Epithelial cell of proximal tubule (primary cell): ENCODE measurements at regions not wholly inside any gene's neighbourhood (a gene's known extent, or its start where the extent isn't known, plus 50 kb on each side); places are given as distances from the start of the nearest gene placed in this dataset.
"Not testable (repeated sequence)": the region's sequence is repeated elsewhere in the genome, so short reads cannot be mapped to it uniquely, and the experiment has no call there.

Experiments used
- DNase-seq: peaks from one replicate; pipeline ENCODE4 v3.0.0-alpha.2; 2011; ENCODE audit warnings: low read depth
- H3K4me3 ChIP-seq: 2 replicates; pipeline ENCODE4 v1.5.1; 2011; ENCODE audit warnings: low read depth, mild to moderate bottlenecking, low read length
- TF ChIP-seq, protein P1 (sequence below): conservative IDR thresholded peaks from 2 replicates; pipeline ENCODE4 v1.5.1; 2012; ENCODE audit warnings: low read depth, mild to moderate bottlenecking, low read length

DNA sequence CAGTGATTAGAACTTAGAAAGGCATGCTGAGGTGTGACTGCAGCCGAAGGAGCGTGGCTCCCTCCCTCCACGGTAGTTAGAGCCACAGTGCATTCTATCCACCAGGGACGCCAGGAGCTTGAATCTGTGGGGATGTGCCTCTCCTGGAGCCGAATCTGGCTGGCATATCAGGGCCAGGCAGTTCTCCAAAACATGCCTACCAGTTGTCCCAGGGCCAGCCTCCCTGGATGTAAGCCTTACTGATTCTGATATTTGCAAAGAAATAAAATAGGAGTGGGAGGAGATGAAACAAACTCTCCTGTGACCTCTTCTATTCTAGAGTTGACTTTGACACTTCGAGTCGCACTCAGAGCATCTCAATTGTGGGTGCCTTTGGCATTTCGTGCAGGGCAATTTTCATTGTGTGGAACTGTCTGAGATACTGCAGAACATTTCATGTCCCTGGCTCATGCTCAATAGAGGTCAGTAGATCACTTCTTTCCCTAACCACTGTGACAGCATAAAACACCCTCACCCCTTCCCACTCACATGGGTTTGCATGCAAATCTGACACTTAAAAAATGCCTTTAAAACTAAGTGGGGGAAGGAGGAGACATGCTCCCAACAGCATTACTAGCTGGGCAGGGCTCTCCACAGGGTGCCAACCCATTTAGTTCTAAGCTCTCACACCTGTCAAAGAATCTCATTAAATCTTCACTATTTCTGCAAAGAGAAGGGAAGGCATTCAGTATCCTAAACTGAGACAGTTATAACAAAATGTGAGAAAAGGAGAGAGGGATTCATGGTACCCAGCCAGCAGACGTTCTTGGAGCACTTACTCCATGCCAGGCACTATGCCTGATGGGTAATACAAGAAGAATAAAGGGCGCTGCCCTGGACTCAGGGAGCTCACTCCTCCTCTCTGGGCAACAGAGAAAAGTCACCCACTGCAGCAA lies 378.9 kb downstream of the PREX1 start:
- no peak overlapping the region for H3K4me3 ChIP-seq
- TF ChIP-seq, protein P1, sequence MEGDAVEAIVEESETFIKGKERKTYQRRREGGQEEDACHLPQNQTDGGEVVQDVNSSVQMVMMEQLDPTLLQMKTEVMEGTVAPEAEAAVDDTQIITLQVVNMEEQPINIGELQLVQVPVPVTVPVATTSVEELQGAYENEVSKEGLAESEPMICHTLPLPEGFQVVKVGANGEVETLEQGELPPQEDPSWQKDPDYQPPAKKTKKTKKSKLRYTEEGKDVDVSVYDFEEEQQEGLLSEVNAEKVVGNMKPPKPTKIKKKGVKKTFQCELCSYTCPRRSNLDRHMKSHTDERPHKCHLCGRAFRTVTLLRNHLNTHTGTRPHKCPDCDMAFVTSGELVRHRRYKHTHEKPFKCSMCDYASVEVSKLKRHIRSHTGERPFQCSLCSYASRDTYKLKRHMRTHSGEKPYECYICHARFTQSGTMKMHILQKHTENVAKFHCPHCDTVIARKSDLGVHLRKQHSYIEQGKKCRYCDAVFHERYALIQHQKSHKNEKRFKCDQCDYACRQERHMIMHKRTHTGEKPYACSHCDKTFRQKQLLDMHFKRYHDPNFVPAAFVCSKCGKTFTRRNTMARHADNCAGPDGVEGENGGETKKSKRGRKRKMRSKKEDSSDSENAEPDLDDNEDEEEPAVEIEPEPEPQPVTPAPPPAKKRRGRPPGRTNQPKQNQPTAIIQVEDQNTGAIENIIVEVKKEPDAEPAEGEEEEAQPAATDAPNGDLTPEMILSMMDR: no peak
- DNase-seq: no peak

DNA sequence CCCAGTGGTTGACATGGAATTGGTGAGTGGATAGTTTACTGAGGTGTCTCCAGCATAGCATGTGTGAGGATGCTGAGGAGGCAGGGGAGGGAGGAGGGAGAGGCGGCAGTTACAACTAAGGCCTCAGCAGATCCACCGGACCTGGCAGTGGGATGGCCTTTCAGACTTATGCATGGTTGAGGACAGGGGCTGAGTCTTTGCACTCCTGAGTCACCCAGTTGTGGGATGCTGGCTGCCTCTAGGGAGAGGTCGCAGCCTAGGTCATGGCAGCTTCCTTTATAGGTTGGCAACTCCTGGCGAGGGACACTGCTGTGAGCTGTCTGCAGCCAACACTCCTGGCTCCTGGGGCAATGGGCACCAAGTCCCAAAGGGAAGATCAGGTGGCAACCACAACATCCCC lies 380.3 kb downstream of the PREX1 start:
- TF ChIP-seq, protein P1: no peak
- no peak for DNase-seq
- no peak overlapping the region for H3K4me3 ChIP-seq

DNA sequence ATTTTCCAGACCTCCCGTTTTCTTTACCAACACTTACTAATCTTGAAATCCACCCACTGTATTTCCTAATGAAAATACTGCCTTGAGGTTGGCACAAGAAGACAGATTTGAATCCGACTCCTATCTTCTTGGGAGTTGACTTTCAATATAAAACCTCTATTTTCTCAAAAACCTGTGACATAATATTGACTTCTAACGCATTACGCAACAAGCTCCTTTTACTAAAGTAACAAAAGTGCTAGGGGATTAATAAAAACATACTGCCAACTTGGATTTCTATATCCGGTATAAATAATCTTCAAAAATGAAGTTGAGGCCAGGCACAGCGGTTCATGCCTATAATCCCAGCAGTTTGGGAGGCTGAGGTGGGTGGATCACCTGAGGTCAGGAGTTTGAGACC lies 382.0 kb downstream of the PREX1 start:
- H3K4me3 ChIP-seq: no peak overlapping the region
- no peak for DNase-seq
- TF ChIP-seq, protein P1: no peak

DNA sequence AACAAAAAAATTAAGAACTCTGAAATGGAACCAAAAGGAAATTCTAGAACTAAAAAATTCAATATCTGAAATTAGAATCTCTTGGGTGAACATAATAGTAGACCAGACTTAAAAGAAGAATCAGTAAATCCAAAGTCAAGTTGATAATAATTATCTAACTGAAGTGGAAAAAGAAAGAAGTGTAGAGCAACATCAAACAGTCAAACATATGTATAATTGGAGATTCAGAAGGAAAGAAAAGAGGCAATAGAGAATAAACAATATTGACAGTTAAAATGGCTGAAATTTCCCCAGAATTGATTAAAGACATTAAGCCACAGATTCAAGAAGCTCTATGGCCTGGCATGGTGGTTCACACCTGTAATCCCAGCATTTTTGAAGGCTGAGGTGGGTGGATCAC lies 383.6 kb downstream of the PREX1 start:
- no peak overlapping the region for H3K4me3 ChIP-seq
- TF ChIP-seq, protein P1: no peak
- no peak for DNase-seq

DNA sequence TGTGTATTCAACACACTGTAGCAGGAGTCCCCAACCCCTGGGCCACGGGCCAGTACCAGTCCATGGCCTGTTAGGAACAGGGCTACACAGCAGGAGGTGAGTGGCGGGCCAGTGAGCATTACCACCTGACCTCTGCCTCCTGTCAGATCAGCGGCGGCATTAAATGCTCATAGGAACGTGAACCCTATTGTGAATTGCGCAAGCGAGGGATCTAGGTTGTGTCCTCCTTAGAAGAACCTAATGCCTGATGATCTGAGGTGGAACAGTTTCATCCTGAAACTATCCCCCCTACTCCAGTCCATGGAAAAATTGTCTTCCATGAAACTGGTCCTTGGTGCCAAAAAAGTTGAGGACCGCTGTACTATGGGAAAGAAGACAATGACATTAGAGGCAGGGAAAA lies 386.9 kb downstream of the PREX1 start:
- TF ChIP-seq, protein P1: no peak
- no peak for DNase-seq
- no peak overlapping the region for H3K4me3 ChIP-seq

DNA sequence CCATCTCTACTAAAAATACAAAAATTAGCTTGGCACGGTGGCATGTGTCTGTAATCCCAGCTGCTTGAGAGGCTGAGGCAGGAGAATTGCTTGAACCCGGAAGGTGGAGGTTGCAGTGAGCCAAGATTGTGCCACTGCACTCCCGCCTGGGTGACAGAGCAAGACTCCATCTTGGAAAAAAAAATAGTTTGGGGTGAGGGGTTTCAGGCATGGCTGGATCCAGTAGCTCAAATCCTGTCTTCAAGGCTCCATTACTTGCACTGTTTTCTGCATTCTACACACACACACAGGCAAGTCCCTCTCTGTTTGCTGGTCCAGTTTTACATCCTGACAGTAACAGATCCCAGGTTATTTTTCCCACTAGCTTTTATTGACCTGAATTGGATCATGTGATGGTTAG lies 387.5 kb downstream of the PREX1 start:
- not testable (repeated sequence) for H3K4me3 ChIP-seq, DNase-seq

DNA sequence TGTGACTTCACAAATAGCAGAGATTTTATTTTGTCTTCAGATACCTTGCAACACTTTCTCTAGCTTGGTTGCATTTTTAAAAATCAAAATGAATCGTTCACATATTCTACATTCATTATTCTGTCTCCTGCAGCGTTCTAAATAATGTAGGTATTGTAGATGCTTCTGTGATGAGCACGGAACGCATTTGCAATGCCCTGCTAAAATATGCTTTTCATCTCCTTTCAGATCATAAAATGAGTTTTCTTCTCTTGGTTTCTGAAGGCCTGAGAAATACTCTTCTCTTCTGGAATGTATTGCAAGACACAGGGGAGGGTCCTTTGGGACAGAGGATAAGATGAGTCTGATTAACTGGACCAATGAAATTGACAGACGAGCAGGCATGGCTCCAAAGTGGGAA lies 390.7 kb downstream of the PREX1 start:
- DNase-seq: no peak
- TF ChIP-seq, protein P1: no peak
- H3K4me3 ChIP-seq: no peak overlapping the region

DNA sequence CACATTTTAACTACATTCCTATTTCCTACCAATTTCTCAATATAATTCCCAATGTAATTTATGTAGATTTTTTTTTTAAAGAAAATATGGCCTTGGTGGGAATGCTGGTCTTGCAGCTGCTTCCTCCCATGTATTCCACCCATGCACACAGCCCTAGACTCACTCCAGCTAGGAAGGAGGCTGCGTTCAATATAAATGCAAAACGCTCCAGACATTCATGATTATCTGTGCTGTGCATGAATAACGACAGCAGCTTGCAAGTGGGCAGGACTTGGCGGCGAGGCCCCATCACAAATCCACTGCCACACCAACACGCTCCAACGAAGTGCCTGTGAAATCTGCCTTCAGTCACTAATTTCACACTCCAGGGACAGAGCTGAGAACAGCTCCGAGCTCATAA lies 391.2 kb downstream of the PREX1 start:
- DNase-seq, H3K4me3 ChIP-seq: not testable (repeated sequence)
